ENCODE measurements at regions not wholly inside any gene's neighbourhood (a gene's known extent, or its start where the extent isn't known, plus 50 kb on each side); places are given as distances from the start of the nearest gene placed in this dataset.

DNA sequence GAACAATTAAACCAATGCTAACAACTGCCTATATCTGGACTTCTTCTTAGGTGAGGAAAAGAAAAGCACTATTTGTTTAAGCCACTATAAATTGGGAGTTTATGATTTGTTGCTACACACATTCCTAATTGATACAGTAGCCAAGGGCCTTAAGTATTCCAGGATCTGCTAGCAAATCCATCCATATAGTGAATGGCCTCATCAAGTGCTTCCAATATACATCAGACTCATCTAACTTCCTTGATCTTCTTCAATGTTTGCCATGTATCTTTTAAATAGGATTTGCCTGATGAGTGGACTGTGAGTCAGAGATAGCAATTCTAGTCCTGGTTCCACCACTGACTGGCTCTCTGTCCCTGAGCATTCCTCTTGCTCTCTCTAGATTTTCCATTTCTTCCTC lies 430.2 kb downstream of the OMA1 start:
- TF ChIP-seq, protein P1, sequence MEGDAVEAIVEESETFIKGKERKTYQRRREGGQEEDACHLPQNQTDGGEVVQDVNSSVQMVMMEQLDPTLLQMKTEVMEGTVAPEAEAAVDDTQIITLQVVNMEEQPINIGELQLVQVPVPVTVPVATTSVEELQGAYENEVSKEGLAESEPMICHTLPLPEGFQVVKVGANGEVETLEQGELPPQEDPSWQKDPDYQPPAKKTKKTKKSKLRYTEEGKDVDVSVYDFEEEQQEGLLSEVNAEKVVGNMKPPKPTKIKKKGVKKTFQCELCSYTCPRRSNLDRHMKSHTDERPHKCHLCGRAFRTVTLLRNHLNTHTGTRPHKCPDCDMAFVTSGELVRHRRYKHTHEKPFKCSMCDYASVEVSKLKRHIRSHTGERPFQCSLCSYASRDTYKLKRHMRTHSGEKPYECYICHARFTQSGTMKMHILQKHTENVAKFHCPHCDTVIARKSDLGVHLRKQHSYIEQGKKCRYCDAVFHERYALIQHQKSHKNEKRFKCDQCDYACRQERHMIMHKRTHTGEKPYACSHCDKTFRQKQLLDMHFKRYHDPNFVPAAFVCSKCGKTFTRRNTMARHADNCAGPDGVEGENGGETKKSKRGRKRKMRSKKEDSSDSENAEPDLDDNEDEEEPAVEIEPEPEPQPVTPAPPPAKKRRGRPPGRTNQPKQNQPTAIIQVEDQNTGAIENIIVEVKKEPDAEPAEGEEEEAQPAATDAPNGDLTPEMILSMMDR (conservative IDR thresholded peaks at IDR 0.05; ENCODE audit: control insufficient read depth, insufficient read depth, low read depth, low read length): no peak
- no peak for DNase-seq (ENCODE audit: low read depth)
- no peak overlapping the region for H3K4me3 ChIP-seq (ENCODE audit: control insufficient read depth, low read depth, low read length)

DNA sequence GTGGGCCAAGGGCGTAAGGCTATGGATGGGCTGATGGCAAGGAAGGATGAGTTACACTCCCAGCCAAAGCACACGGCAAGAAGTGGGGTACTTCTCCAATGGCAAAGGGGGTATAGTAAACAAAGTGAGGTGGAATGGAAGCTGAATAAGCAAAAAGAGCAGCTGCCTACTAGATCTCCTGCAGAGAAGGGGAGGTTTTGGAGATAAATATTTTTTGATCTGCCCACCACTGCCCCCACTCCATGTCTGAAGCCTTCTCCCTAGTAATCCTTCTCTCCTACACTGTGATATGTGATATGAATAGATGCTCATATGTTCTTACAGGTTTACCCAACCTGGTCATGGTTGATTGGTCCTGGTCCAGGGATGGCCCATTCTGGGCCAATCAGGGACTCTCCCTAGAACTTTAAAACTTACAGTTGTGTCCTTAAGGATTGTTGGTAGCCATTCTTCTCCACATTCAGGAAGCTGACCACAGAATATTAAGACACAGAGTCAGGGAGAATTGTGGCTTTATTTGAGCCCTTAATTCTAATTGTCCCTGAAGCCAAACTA lies 436.8 kb downstream of the OMA1 start:
- no peak overlapping the region for H3K4me3 ChIP-seq (ENCODE audit: control insufficient read depth, low read depth, low read length)
- DNase-seq (ENCODE audit: low read depth): no peak
- TF ChIP-seq, protein P1 (conservative IDR thresholded peaks at IDR 0.05; ENCODE audit: control insufficient read depth, insufficient read depth, low read depth, low read length): no peak

DNA sequence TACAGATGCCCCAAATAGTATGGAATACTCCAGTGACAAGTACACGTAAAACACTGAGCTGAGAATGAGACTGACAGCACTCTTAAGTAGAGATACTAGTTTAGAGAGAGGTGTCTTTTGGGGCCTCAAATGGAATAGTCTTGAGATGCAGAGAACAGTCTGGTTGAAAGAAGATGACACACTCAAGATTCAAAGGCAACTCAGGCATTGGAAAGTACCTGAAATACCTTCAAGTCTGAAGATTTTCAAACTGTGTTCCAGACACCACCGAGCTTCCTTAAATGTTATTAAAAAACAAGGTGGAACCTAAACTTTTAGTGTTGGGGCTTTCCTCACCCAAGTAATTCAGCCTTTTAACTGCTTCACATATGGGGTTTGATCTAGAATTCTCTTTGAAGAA lies 437.7 kb downstream of the OMA1 start:
- no peak overlapping the region for H3K4me3 ChIP-seq (ENCODE audit: control insufficient read depth, low read depth, low read length)
- no peak for DNase-seq (ENCODE audit: low read depth)
- TF ChIP-seq, protein P1 (conservative IDR thresholded peaks at IDR 0.05; ENCODE audit: control insufficient read depth, insufficient read depth, low read depth, low read length): no peak

DNA sequence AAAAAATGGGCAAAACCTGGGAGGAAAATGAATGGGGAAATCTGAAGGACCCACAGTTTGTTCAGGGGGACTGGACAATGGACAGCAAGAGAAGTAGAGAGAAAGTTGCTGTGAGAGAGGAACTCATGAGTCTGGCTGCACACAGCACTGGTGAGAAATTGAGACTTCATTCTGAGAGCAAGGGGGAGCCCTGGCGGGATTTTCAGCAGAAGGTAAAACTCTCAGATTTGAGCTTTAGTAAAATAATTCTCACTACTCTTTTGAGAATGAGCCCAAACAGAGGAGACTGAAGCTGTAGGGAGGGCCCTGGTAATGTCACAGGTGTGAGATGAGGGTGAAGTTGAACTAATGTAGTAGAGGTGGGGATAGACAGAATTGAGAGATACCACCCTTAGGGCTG lies 438.6 kb downstream of the OMA1 start:
- no peak overlapping the region for H3K4me3 ChIP-seq (ENCODE audit: control insufficient read depth, low read depth, low read length)
- DNase-seq (ENCODE audit: low read depth): no peak
- TF ChIP-seq, protein P1 (conservative IDR thresholded peaks at IDR 0.05; ENCODE audit: control insufficient read depth, insufficient read depth, low read depth, low read length): no peak

DNA sequence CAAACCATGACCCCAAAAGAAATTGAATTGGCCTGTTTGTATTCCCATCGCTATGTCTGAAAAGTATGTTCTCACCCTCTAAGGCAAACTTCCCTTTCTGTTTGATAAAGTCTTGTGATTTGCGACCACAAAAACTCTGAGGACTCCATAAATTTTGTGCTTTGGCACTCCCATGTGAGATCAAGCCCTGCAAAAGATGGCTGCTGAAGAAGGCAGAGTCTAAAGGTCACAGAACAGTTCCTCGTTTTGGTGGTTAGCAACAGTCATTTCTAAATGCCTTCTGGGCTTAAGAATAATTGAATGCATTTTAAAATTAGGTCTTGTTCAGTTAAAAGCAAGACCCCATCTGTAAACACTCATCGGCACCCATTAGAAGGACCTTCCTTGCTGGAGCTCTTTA lies 441.6 kb downstream of the OMA1 start:
- H3K4me3 ChIP-seq (ENCODE audit: control insufficient read depth, low read depth, low read length): no peak overlapping the region
- TF ChIP-seq, protein P1 (conservative IDR thresholded peaks at IDR 0.05; ENCODE audit: control insufficient read depth, insufficient read depth, low read depth, low read length): no peak
- no peak for DNase-seq (ENCODE audit: low read depth)

DNA sequence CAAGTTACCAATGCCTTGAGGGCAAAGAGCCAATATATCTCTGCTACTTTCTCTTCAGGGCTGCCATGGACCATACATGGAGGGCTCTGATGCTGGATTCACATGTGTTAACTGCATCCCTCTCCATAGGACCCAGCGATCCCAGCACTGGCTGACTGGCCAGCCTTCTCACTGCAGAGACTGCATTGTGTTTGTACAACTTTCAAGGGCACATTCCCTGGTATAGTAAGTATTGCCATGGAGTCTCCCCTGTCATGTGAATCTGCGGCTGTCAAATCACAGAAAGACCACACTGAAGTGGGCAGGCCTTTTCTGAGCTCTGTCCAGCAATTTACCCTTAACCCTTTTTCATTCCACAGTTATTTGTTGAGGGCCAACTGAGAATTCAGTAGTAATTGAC lies 449.8 kb downstream of the OMA1 start:
- TF ChIP-seq, protein P1 (conservative IDR thresholded peaks at IDR 0.05; ENCODE audit: control insufficient read depth, insufficient read depth, low read depth, low read length): no peak
- H3K4me3 ChIP-seq (ENCODE audit: control insufficient read depth, low read depth, low read length): no peak overlapping the region
- no peak for DNase-seq (ENCODE audit: low read depth)

DNA sequence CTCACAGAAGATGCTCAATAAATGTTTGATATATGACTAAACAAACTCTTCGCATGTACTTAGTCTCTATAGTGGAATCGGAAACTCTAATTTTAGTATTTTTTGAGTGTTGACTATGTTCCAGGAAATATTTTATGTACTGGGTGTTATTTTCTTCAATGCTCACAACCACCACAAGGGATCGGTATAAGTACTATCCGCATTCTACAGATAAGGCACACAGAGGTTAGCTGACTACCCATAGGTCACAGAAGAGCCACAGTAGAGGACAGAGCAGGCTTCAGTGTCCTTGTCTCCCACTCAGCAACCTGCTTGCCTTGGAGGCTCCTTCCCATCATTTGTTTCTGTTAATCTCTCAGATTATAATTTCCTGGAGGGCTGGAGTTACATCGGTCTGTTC lies 451.3 kb downstream of the OMA1 start:
- no peak for DNase-seq (ENCODE audit: low read depth)
- H3K4me3 ChIP-seq (ENCODE audit: control insufficient read depth, low read depth, low read length): no peak overlapping the region
- TF ChIP-seq, protein P1 (conservative IDR thresholded peaks at IDR 0.05; ENCODE audit: control insufficient read depth, insufficient read depth, low read depth, low read length): no peak

Measured in fibroblast of mammary gland (primary cell).